PFSK-1 (cell line): ENCODE measurements at regions not wholly inside any gene's neighbourhood (a gene's known extent, or its start where the extent isn't known, plus 50 kb on each side); places are given as distances from the start of the nearest gene placed in this dataset.

Source experiments
- FOXP2 ChIP-seq: optimal IDR thresholded peaks from 2 replicates; pipeline ENCODE3; 2011; ENCODE audit warnings: borderline replicate concordance, control low read depth, inconsistent platforms; ENCODE audit not compliant: insufficient read depth; ENCODE audit errors: extremely low read length, extremely low read depth
- POLR2AphosphoS5 ChIP-seq: IDR thresholded peaks from 2 replicates; pipeline ENCODE4 v1.6.1; 2012; ENCODE audit warnings: low read depth, mild to moderate bottlenecking, control low read depth, low read length, moderate library complexity
- SIN3A ChIP-seq: IDR thresholded peaks from 2 replicates; pipeline ENCODE4 v1.6.1; 2012; ENCODE audit warnings: mild to moderate bottlenecking, low read length, moderate library complexity, borderline replicate concordance; ENCODE audit not compliant: insufficient read depth
- TAF1 ChIP-seq: IDR thresholded peaks from 2 replicates; pipeline ENCODE4 v1.6.1; 2012; ENCODE audit warnings: low read length, control low read depth, borderline replicate concordance; ENCODE audit not compliant: insufficient read depth
- TF ChIP-seq, protein P1 (sequence below), 2 experiments: IDR thresholded peaks; 2 replicates each; pipeline versions ENCODE4 v1.6.1 to v1.8.0; 2011 to 2012; ENCODE audit warnings: low read depth in 2 of 2, low read length in 2 of 2, control low read depth in 1 of 2, inconsistent platforms in 1 of 2, mild to moderate bottlenecking in 1 of 2, moderate library complexity in 1 of 2; ENCODE audit not compliant: insufficient read depth in 1 of 2

GRCh38 chr5:75002271-75002670 is 50.1 kb downstream of the GCNT4 start:
- no peak for TF ChIP-seq SIN3A

- no peak for TF ChIP-seq TAF1
- TF ChIP-seq, protein P1, sequence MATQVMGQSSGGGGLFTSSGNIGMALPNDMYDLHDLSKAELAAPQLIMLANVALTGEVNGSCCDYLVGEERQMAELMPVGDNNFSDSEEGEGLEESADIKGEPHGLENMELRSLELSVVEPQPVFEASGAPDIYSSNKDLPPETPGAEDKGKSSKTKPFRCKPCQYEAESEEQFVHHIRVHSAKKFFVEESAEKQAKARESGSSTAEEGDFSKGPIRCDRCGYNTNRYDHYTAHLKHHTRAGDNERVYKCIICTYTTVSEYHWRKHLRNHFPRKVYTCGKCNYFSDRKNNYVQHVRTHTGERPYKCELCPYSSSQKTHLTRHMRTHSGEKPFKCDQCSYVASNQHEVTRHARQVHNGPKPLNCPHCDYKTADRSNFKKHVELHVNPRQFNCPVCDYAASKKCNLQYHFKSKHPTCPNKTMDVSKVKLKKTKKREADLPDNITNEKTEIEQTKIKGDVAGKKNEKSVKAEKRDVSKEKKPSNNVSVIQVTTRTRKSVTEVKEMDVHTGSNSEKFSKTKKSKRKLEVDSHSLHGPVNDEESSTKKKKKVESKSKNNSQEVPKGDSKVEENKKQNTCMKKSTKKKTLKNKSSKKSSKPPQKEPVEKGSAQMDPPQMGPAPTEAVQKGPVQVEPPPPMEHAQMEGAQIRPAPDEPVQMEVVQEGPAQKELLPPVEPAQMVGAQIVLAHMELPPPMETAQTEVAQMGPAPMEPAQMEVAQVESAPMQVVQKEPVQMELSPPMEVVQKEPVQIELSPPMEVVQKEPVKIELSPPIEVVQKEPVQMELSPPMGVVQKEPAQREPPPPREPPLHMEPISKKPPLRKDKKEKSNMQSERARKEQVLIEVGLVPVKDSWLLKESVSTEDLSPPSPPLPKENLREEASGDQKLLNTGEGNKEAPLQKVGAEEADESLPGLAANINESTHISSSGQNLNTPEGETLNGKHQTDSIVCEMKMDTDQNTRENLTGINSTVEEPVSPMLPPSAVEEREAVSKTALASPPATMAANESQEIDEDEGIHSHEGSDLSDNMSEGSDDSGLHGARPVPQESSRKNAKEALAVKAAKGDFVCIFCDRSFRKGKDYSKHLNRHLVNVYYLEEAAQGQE (IDR thresholded peaks at IDR 0.05; ENCODE audit: insufficient read depth in 1 of 2, low read depth in 2 of 2, low read length in 2 of 2) = no peak
- no peak for TF ChIP-seq SIN3A
- no peak for TF ChIP-seq POLR2AphosphoS5
- TF ChIP-seq FOXP2 = no peak
Measured at GRCh38 chr5:74995926-74996325, 56.4 kb downstream of the GCNT4 start.

DNA sequence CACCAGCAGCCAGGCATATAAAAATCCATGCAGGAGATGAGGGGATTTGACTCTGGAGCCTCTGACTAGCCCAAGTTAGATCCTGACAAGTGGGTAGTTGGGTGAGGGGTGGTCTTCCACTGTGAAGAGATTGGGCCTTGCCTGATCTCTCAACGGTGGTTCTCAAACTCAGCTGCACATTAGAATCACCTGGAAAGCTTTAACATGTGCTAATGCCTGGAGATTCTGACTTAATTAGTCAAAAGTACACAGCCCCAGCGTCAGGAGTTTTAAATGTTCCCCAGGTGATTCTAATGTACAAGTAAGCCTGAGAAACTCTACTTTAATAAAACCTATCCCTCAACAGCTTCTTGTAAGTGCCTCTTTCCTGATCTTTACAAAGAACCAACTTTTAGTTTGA is 57.5 kb downstream of the GCNT4 start:
- TF ChIP-seq SIN3A (no peak), POLR2AphosphoS5 (no peak), FOXP2 (no peak), TAF1 (no peak)
- TF ChIP-seq, protein P1 (IDR thresholded peaks at IDR 0.05; ENCODE audit: insufficient read depth in 1 of 2, low read depth in 2 of 2, low read length in 2 of 2) = no peak

DNA sequence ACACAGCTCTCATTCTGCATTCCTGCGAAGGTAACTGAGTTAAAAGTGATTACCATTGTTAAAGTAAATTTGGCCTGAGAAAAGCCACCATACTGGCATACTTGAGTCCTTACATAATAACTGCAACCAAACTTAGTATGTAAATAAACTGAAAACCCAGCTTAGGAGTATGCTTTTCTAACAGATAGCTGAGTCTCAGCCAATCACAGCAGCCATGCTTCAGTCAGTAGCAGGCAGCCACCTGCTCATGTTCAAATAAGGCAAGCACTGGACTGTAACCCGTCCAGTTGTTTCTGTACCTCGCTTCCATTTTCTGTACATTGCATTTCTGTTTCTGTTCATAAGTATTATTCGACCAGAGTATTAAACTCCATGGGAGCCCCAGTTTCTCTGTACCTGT is 58.6 kb downstream of the GCNT4 start:
- TF ChIP-seq TAF1 (no peak), SIN3A (no peak), POLR2AphosphoS5 (no peak), FOXP2 (no peak)
- TF ChIP-seq, protein P1 (IDR thresholded peaks at IDR 0.05; ENCODE audit: insufficient read depth in 1 of 2, low read depth in 2 of 2, low read length in 2 of 2) = no peak

GRCh38 chr5:74992791-74993190 is 59.6 kb downstream of the GCNT4 start:
- TF ChIP-seq TAF1 (no peak), SIN3A (no peak), POLR2AphosphoS5 (no peak), FOXP2 (no peak)
- TF ChIP-seq, protein P1 (IDR thresholded peaks at IDR 0.05; ENCODE audit: insufficient read depth in 1 of 2, low read depth in 2 of 2, low read length in 2 of 2) = no peak
